Liver (tissue), 3 donors: ENCODE measurements at regions not wholly inside any gene's neighbourhood (a gene's known extent, or its start where the extent isn't known, plus 50 kb on each side); places are given as distances from the start of the nearest gene placed in this dataset.
A peak's percentile ranks its signal among the peaks of the same experiment; 100 is the strongest.

Experiments used
- EGR1 ChIP-seq, 2 donors: IDR thresholded peaks; 2 replicates each; pipeline ENCODE4 v1.6.1; 2016 to 2018; ENCODE audit warnings: antibody characterized with exemption in 2 of 2, low read depth in 2 of 2
- GABPA ChIP-seq, 2 donors: IDR thresholded peaks in 1 of 2; conservative IDR thresholded peaks in 1 of 2; 2 replicates each; pipeline ENCODE4 v1.6.1; 2016; ENCODE audit warnings: antibody characterized with exemption in 2 of 2, mild to moderate bottlenecking in 1 of 2, moderate library complexity in 1 of 2
- JUND ChIP-seq, 2 donors: IDR thresholded peaks; 2 replicates each; pipeline ENCODE4 v1.6.1; 2016; ENCODE audit warnings: antibody characterized with exemption in 2 of 2
- RAD21 ChIP-seq, 2 donors: IDR thresholded peaks; 2 replicates each; pipeline ENCODE4 v1.6.1; 2016; ENCODE audit warnings: antibody characterized with exemption in 2 of 2, mild to moderate bottlenecking in 2 of 2
- RXRA ChIP-seq, 2 donors: IDR thresholded peaks; 2 replicates each; pipeline ENCODE4 v1.6.1; 2017 to 2018; ENCODE audit warnings: antibody characterized with exemption in 2 of 2, mild to moderate bottlenecking in 1 of 2
- SP1 ChIP-seq: IDR thresholded peaks from 2 replicates; pipeline ENCODE4 v1.6.1; 2018; ENCODE audit warnings: antibody characterized with exemption, mild to moderate bottlenecking
- TAF1 ChIP-seq: conservative IDR thresholded peaks from 2 replicates; pipeline ENCODE4 v1.6.1; 2016; ENCODE audit warnings: antibody characterized with exemption, mild to moderate bottlenecking
- YY1 ChIP-seq: IDR thresholded peaks from 2 replicates; pipeline ENCODE4 v1.6.1; 2016; ENCODE audit warnings: antibody characterized with exemption, mild to moderate bottlenecking
- TF ChIP-seq, protein P1 (sequence below): IDR thresholded peaks from 2 replicates; pipeline ENCODE4 v1.6.1; 2016; ENCODE audit warnings: antibody characterized with exemption, mild to moderate bottlenecking
- TF ChIP-seq, protein P2 (sequence below): IDR thresholded peaks from 2 replicates; pipeline ENCODE4 v1.6.1; 2016; ENCODE audit warnings: antibody characterized with exemption
- TF ChIP-seq, protein P3 (sequence below): fragments of 150-350 bp; IDR thresholded peaks from 2 replicates; pipeline ENCODE4 v1.5.1; 2017; ENCODE audit warnings: improper control_type of control experiment, low read depth, low read length; ENCODE audit not compliant: missing input control
- TF ChIP-seq, protein P4 (sequence below): IDR thresholded peaks from 2 replicates; pipeline ENCODE4 v1.6.1; 2016; ENCODE audit warnings: antibody characterized with exemption
- TF ChIP-seq, protein P5 (sequence below): IDR thresholded peaks from 2 replicates; pipeline ENCODE4 v1.6.1; 2016; ENCODE audit warnings: antibody characterized with exemption
- donor health status: healthy.
- donor health status: healthy.

DNA sequence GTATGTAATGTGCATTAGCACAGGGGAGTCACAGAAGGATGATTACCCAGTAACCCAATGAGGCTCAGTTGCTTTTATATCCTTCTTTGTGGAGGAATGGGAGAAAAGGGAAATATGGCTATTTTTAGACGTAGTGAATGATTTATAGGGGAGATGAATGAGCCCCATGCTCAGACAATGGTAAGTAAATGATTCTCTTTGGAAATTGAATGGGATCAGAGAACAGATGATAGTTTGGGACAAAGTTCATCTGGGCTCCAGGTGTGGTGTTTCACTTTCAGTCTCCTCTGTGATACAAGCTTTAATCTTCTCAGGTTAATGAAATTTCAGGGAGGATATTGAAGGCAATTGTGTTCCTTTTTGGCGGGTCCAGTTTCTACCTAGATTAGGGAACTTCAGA, 63.0 kb upstream of the MPP7 start:
- TF ChIP-seq, protein P1, sequence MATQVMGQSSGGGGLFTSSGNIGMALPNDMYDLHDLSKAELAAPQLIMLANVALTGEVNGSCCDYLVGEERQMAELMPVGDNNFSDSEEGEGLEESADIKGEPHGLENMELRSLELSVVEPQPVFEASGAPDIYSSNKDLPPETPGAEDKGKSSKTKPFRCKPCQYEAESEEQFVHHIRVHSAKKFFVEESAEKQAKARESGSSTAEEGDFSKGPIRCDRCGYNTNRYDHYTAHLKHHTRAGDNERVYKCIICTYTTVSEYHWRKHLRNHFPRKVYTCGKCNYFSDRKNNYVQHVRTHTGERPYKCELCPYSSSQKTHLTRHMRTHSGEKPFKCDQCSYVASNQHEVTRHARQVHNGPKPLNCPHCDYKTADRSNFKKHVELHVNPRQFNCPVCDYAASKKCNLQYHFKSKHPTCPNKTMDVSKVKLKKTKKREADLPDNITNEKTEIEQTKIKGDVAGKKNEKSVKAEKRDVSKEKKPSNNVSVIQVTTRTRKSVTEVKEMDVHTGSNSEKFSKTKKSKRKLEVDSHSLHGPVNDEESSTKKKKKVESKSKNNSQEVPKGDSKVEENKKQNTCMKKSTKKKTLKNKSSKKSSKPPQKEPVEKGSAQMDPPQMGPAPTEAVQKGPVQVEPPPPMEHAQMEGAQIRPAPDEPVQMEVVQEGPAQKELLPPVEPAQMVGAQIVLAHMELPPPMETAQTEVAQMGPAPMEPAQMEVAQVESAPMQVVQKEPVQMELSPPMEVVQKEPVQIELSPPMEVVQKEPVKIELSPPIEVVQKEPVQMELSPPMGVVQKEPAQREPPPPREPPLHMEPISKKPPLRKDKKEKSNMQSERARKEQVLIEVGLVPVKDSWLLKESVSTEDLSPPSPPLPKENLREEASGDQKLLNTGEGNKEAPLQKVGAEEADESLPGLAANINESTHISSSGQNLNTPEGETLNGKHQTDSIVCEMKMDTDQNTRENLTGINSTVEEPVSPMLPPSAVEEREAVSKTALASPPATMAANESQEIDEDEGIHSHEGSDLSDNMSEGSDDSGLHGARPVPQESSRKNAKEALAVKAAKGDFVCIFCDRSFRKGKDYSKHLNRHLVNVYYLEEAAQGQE, result peak; percentile 60
- TF ChIP-seq, protein P2, sequence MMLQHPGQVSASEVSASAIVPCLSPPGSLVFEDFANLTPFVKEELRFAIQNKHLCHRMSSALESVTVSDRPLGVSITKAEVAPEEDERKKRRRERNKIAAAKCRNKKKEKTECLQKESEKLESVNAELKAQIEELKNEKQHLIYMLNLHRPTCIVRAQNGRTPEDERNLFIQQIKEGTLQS, result no peak
- TF ChIP-seq, protein P3, sequence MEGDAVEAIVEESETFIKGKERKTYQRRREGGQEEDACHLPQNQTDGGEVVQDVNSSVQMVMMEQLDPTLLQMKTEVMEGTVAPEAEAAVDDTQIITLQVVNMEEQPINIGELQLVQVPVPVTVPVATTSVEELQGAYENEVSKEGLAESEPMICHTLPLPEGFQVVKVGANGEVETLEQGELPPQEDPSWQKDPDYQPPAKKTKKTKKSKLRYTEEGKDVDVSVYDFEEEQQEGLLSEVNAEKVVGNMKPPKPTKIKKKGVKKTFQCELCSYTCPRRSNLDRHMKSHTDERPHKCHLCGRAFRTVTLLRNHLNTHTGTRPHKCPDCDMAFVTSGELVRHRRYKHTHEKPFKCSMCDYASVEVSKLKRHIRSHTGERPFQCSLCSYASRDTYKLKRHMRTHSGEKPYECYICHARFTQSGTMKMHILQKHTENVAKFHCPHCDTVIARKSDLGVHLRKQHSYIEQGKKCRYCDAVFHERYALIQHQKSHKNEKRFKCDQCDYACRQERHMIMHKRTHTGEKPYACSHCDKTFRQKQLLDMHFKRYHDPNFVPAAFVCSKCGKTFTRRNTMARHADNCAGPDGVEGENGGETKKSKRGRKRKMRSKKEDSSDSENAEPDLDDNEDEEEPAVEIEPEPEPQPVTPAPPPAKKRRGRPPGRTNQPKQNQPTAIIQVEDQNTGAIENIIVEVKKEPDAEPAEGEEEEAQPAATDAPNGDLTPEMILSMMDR, result no peak
- TF ChIP-seq GABPA (IDR thresholded peaks at IDR 0.05 in 1 of 2, conservative IDR thresholded peaks at IDR 0.05 in 1 of 2) (no peak), YY1 (peak; percentile 52), RAD21 (IDR thresholded peaks at IDR 0.05) (peak; percentile 23 to 35), SP1 (peak; percentile 98), RXRA (IDR thresholded peaks at IDR 0.05) (peak; percentile 61 to 68), TAF1 (peak; percentile 74), EGR1 (IDR thresholded peaks at IDR 0.05; ENCODE audit: low read depth in 2 of 2) (no peak), JUND (IDR thresholded peaks at IDR 0.05) (peak; percentile 22 to 38)
- TF ChIP-seq, protein P4, sequence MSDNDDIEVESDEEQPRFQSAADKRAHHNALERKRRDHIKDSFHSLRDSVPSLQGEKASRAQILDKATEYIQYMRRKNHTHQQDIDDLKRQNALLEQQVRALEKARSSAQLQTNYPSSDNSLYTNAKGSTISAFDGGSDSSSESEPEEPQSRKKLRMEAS, result peak; percentile 17
- TF ChIP-seq, protein P5, sequence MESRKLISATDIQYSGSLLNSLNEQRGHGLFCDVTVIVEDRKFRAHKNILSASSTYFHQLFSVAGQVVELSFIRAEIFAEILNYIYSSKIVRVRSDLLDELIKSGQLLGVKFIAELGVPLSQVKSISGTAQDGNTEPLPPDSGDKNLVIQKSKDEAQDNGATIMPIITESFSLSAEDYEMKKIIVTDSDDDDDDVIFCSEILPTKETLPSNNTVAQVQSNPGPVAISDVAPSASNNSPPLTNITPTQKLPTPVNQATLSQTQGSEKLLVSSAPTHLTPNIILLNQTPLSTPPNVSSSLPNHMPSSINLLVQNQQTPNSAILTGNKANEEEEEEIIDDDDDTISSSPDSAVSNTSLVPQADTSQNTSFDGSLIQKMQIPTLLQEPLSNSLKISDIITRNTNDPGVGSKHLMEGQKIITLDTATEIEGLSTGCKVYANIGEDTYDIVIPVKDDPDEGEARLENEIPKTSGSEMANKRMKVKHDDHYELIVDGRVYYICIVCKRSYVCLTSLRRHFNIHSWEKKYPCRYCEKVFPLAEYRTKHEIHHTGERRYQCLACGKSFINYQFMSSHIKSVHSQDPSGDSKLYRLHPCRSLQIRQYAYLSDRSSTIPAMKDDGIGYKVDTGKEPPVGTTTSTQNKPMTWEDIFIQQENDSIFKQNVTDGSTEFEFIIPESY, result no peak
